ENCODE measurements at regions not wholly inside any gene's neighbourhood (a gene's known extent, or its start where the extent isn't known, plus 50 kb on each side); places are given as distances from the start of the nearest gene placed in this dataset.

GRCh38 chr4:126772662-126773061, 860.1 kb upstream of the INTU start:
- intact Hi-C loops (cut with DNase I): no loop called here

GRCh38 chr4:126775485-126776106, 857.2 kb upstream of the INTU start:
- Histone ChIP-seq H3K27ac (no peak overlapping the region), H3K9me3 (no peaks in the 10 kb centered on the region), H3K27me3 (no peaks in the 10 kb centered on the region), H3K4me1 (no peaks in the 10 kb centered on the region), H3K36me3 (no peaks in the 10 kb centered on the region), H3K4me3 (no peak overlapping the region)
- no peak for DNase-seq (ENCODE audit: extremely low spot score in 2 of 2)
- TF ChIP-seq POLR2A (IDR thresholded peaks at IDR 0.05) (no peak), POLR2AphosphoS5 (IDR thresholded peaks at IDR 0.05; ENCODE audit: insufficient read depth in 1 of 2, low read depth in 1 of 2) (no peak)
- TF ChIP-seq, protein P1, sequence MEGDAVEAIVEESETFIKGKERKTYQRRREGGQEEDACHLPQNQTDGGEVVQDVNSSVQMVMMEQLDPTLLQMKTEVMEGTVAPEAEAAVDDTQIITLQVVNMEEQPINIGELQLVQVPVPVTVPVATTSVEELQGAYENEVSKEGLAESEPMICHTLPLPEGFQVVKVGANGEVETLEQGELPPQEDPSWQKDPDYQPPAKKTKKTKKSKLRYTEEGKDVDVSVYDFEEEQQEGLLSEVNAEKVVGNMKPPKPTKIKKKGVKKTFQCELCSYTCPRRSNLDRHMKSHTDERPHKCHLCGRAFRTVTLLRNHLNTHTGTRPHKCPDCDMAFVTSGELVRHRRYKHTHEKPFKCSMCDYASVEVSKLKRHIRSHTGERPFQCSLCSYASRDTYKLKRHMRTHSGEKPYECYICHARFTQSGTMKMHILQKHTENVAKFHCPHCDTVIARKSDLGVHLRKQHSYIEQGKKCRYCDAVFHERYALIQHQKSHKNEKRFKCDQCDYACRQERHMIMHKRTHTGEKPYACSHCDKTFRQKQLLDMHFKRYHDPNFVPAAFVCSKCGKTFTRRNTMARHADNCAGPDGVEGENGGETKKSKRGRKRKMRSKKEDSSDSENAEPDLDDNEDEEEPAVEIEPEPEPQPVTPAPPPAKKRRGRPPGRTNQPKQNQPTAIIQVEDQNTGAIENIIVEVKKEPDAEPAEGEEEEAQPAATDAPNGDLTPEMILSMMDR (IDR thresholded peaks at IDR 0.05): no peak
- intact Hi-C loops (cut with DNase I): no loop called here

More at GRCh38 chr4:126772662-126773061, 860.1 kb upstream of the INTU start:
- Histone ChIP-seq H3K9me3 (no peaks in the 10 kb centered on the region), H3K4me1 (no peaks in the 10 kb centered on the region), H3K27ac (no peak overlapping the region), H3K4me3 (no peak overlapping the region), H3K36me3 (no peaks in the 10 kb centered on the region), H3K27me3 (no peaks in the 10 kb centered on the region)
- no peak for DNase-seq (ENCODE audit: extremely low spot score in 2 of 2)
- TF ChIP-seq POLR2AphosphoS5 (IDR thresholded peaks at IDR 0.05; ENCODE audit: insufficient read depth in 1 of 2, low read depth in 1 of 2) (no peak), POLR2A (IDR thresholded peaks at IDR 0.05) (no peak)
- TF ChIP-seq, protein P1 (IDR thresholded peaks at IDR 0.05): no peak

DNA sequence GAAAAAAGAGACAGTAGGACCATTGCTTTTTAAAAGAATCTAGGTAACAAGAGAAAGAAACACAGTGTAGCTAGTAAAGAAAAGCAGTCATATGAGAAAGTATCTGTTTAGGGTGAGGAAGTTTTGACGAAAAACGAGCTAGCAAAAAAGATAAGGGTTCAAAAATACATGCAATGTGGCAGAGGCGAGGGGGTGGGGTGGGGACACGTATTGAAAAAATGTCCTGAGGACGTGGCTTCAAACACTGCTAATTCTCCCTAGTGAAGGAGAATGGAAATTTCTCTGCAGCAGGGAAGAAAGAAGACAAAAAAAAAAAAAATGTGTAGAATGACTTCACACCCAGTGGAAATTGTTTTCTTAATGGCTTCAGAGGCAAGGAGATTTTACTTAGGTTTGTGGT, 856.4 kb upstream of the INTU start:
- H3K4me1 ChIP-seq: no peaks in the 10 kb centered on the region
- intact Hi-C loops (cut with DNase I): no loop called here
- DNase-seq (ENCODE audit: extremely low spot score in 2 of 2): no peak
- no peaks in the 10 kb centered on the region for H3K27me3 ChIP-seq
- TF ChIP-seq POLR2A (IDR thresholded peaks at IDR 0.05) (no peak), POLR2AphosphoS5 (IDR thresholded peaks at IDR 0.05; ENCODE audit: insufficient read depth in 1 of 2, low read depth in 1 of 2) (no peak)
- H3K27ac ChIP-seq: no peak overlapping the region
- H3K36me3 ChIP-seq: no peaks in the 10 kb centered on the region
- no peak overlapping the region for H3K4me3 ChIP-seq
- no peaks in the 10 kb centered on the region for H3K9me3 ChIP-seq

DNA sequence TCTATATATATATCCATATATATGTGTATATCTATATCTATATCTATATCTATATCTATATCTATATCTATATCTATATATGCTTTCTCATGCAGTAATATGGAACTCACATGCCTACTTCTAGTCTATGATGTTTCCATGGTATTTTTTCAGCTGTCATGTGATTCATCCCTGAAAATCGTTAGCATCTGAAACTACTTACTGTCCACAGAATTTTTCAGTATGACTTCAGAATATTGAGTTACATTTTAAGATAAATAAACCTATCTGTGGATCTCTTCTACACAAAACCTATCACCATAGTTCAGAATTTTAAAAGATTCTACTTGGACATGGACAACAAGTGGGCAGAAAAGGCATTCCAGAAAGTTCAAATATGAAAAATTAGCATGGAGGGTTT, 855.1 kb upstream of the INTU start:
- no peaks in the 10 kb centered on the region for H3K27me3 ChIP-seq
- TF ChIP-seq POLR2A (IDR thresholded peaks at IDR 0.05): no peak
- TF ChIP-seq POLR2AphosphoS5 (IDR thresholded peaks at IDR 0.05; ENCODE audit: insufficient read depth in 1 of 2, low read depth in 1 of 2): no peak
- TF ChIP-seq, protein P1 (IDR thresholded peaks at IDR 0.05): no peak
- H3K4me1 ChIP-seq: no peaks in the 10 kb centered on the region
- no peaks in the 10 kb centered on the region for H3K9me3 ChIP-seq
- H3K36me3 ChIP-seq: no peaks in the 10 kb centered on the region
- H3K4me3 ChIP-seq: no peak overlapping the region
- intact Hi-C loops (cut with DNase I): no loop called here
- H3K27ac ChIP-seq: no peak overlapping the region
- DNase-seq (ENCODE audit: extremely low spot score in 2 of 2): no peak

DNA sequence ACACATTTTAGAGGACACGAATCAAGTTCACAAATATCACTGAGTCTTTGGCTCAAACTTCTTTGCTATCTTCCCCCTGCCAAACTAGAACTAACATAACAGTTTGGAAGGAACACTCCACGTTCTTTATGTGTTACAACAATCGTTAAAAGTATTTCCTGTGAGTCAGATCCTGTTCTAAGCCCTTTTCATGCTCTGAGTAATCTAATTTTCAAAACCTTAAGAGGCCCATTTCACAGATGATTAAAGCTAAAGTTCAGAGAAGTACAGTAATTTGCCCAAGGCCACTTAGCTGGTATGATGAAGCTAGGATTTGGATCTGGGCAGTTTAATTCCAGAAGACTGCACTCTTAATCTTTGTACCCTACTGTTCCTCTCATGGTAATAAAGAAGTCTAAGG, 854.4 kb upstream of the INTU start:
- DNase-seq (ENCODE audit: extremely low spot score in 2 of 2): no peak
- no peaks in the 10 kb centered on the region for H3K36me3 ChIP-seq
- H3K4me1 ChIP-seq: no peaks in the 10 kb centered on the region
- H3K27ac ChIP-seq: no peak overlapping the region
- H3K27me3 ChIP-seq: no peaks in the 10 kb centered on the region
- no peaks in the 10 kb centered on the region for H3K9me3 ChIP-seq
- H3K4me3 ChIP-seq: no peak overlapping the region
- TF ChIP-seq, protein P1 (IDR thresholded peaks at IDR 0.05): no peak
- TF ChIP-seq POLR2AphosphoS5 (IDR thresholded peaks at IDR 0.05; ENCODE audit: insufficient read depth in 1 of 2, low read depth in 1 of 2): no peak
- TF ChIP-seq POLR2A (IDR thresholded peaks at IDR 0.05): no peak
- intact Hi-C loops (cut with DNase I): no loop called here
